ENCODE measurements at regions not wholly inside any gene's neighbourhood (a gene's known extent, or its start where the extent isn't known, plus 50 kb on each side); places are given as distances from the start of the nearest gene placed in this dataset.

- TF ChIP-seq POLR2A (IDR thresholded peaks at IDR 0.05; ENCODE audit: low read depth, low read length) (no peak), POLR2AphosphoS5 (IDR thresholded peaks at IDR 0.05; ENCODE audit: low read depth, low read length) (no peak), SPI1 (IDR thresholded peaks at IDR 0.05; ENCODE audit: low read depth, low read length) (no peak)
Observed at GRCh38 chr15:26066896-26067295, 203.8 kb upstream of the ATP10A start.

Measured in GM12891 (cell line).